ENCODE measurements at regions not wholly inside any gene's neighbourhood (a gene's known extent, or its start where the extent isn't known, plus 50 kb on each side); places are given as distances from the start of the nearest gene placed in this dataset.

DNA sequence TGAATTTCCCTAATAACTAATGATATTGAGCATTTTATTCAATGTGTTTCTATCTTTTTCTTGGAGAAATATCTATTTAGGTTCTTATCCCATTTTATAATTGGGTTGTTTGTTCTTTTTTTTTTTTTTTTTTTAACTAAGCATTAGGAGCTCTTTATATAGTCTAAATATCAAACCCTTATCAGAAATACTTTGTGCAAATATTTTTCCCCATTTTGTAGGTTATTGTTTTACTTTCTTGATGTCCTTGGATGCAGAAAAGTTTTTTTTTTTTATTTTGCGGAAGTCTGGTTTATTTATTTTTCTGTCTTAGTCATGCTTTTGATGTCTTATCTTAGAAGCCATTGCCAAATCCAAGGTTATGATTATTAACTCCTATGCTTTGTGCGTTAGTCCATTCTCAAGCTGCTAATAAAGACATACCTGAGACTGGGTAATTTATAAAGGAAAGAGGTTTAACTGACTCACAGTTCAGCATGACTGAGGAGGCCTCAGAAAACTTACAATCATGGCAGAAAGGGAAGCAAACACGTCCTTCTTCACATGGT lies 434.3 kb upstream of the TBX3 start:
- no peaks in the 10 kb centered on the region for H3K27me3 Mint-ChIP-seq (ENCODE audit: low read depth in 3 of 3)
- peaks cover 1 to 15% (median 6%) of the 10 kb centered on the region in 7 donors for H3K9me3 Mint-ChIP-seq

GRCh38 chr12:115114140-115114539 lies 430.2 kb upstream of the TBX3 start:
- Histone ChIP-seq H3K9me3 (replicated peaks in 1 of 2; ENCODE audit: control insufficient read depth in 1 of 2, insufficient read depth in 1 of 2, low read length in 2 of 2) (peaks cover 0 to 4% of the 10 kb centered on the region in 2 donors), H4K20me1 (ENCODE audit: insufficient read depth, low read length) (no peaks in the 10 kb centered on the region), H3K36me3 (replicated peaks in 1 of 2; ENCODE audit: control insufficient read depth in 1 of 2, insufficient read depth in 2 of 2, low read length in 2 of 2) (no peaks in the 10 kb centered on the region), H3K79me2 (ENCODE audit: insufficient read depth, low read length) (no peaks in the 10 kb centered on the region), H3K27me3 (ENCODE audit: control insufficient read depth in 2 of 2, insufficient read depth in 2 of 2, low read length in 2 of 2) (no peaks in the 10 kb centered on the region), H2AFZ (ENCODE audit: insufficient read depth, low read depth, low read length, poor library complexity, severe bottlenecking) (no peak overlapping the region), H3K4me1 (ENCODE audit: control insufficient read depth in 1 of 2, insufficient read depth in 2 of 2, low read length in 2 of 2) (no peaks in the 10 kb centered on the region), H3K4me3 (replicated peaks in 1 of 3; ENCODE audit: low read depth in 2 of 3, low read length in 3 of 3) (no peak overlapping the region), H3K9ac (ENCODE audit: insufficient read depth, low read length, poor library complexity, severe bottlenecking) (no peak overlapping the region), H3K4me2 (replicated peaks; ENCODE audit: extremely low read depth, low read length, poor library complexity, severe bottlenecking) (no peak overlapping the region), H3K27ac (ENCODE audit: low read depth in 1 of 2, low read length in 2 of 2) (no peak overlapping the region)
- Mint-ChIP-seq H3K4me1 (no peaks in the 10 kb centered on the region), H3K4me3 (no peak overlapping the region), H3K27ac (no peak overlapping the region), H3K9me3 (peaks cover 0 to 14% (median 3%) of the 10 kb centered on the region in 7 donors), H3K36me3 (no peaks in the 10 kb centered on the region), H3K27me3 (ENCODE audit: low read depth in 3 of 3) (no peaks in the 10 kb centered on the region)
- TF ChIP-seq, protein P1, sequence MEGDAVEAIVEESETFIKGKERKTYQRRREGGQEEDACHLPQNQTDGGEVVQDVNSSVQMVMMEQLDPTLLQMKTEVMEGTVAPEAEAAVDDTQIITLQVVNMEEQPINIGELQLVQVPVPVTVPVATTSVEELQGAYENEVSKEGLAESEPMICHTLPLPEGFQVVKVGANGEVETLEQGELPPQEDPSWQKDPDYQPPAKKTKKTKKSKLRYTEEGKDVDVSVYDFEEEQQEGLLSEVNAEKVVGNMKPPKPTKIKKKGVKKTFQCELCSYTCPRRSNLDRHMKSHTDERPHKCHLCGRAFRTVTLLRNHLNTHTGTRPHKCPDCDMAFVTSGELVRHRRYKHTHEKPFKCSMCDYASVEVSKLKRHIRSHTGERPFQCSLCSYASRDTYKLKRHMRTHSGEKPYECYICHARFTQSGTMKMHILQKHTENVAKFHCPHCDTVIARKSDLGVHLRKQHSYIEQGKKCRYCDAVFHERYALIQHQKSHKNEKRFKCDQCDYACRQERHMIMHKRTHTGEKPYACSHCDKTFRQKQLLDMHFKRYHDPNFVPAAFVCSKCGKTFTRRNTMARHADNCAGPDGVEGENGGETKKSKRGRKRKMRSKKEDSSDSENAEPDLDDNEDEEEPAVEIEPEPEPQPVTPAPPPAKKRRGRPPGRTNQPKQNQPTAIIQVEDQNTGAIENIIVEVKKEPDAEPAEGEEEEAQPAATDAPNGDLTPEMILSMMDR (IDR thresholded peaks at IDR 0.05) = no peak
- intact Hi-C loops (cut with micrococcal nuclease) = no loop called here
- DNase-seq = no peak
- 92% methylated on average over 2 of the region's 3 CpGs for WGBS (ENCODE audit: insufficient coverage)

More for the DNA sequence above, 434.3 kb upstream of the TBX3 start:
- intact Hi-C loops (cut with micrococcal nuclease) = no loop called here
- Histone ChIP-seq H3K36me3 (replicated peaks in 1 of 2; ENCODE audit: control insufficient read depth in 1 of 2, insufficient read depth in 2 of 2, low read length in 2 of 2) (no peaks in the 10 kb centered on the region), H3K27me3 (ENCODE audit: control insufficient read depth in 2 of 2, insufficient read depth in 2 of 2, low read length in 2 of 2) (no peaks in the 10 kb centered on the region), H3K9ac (ENCODE audit: insufficient read depth, low read length, poor library complexity, severe bottlenecking) (no peak overlapping the region), H3K9me3 (replicated peaks in 1 of 2; ENCODE audit: control insufficient read depth in 1 of 2, insufficient read depth in 1 of 2, low read length in 2 of 2) (peaks cover 0 to 8% of the 10 kb centered on the region in 2 donors), H3K4me1 (ENCODE audit: control insufficient read depth in 1 of 2, insufficient read depth in 2 of 2, low read length in 2 of 2) (no peaks in the 10 kb centered on the region), H3K4me3 (replicated peaks in 1 of 3; ENCODE audit: low read depth in 2 of 3, low read length in 3 of 3) (no peak overlapping the region), H4K20me1 (ENCODE audit: insufficient read depth, low read length) (no peaks in the 10 kb centered on the region), H3K4me2 (replicated peaks; ENCODE audit: extremely low read depth, low read length, poor library complexity, severe bottlenecking) (no peak overlapping the region), H3K79me2 (ENCODE audit: insufficient read depth, low read length) (no peaks in the 10 kb centered on the region), H2AFZ (ENCODE audit: insufficient read depth, low read depth, low read length, poor library complexity, severe bottlenecking) (no peak overlapping the region), H3K27ac (ENCODE audit: low read depth in 1 of 2, low read length in 2 of 2) (no peak overlapping the region)
- WGBS (ENCODE audit: insufficient coverage) = no CpG with 5 or more reads among the region's 3 CpGs
- TF ChIP-seq, protein P1 (IDR thresholded peaks at IDR 0.05) = no peak
- DNase-seq = no peak
- Mint-ChIP-seq H3K27ac (no peak overlapping the region), H3K4me3 (no peak overlapping the region), H3K36me3 (no peaks in the 10 kb centered on the region), H3K4me1 (no peaks in the 10 kb centered on the region)
